ENCODE measurements at regions not wholly inside any gene's neighbourhood (a gene's known extent, or its start where the extent isn't known, plus 50 kb on each side); places are given as distances from the start of the nearest gene placed in this dataset.

DNA sequence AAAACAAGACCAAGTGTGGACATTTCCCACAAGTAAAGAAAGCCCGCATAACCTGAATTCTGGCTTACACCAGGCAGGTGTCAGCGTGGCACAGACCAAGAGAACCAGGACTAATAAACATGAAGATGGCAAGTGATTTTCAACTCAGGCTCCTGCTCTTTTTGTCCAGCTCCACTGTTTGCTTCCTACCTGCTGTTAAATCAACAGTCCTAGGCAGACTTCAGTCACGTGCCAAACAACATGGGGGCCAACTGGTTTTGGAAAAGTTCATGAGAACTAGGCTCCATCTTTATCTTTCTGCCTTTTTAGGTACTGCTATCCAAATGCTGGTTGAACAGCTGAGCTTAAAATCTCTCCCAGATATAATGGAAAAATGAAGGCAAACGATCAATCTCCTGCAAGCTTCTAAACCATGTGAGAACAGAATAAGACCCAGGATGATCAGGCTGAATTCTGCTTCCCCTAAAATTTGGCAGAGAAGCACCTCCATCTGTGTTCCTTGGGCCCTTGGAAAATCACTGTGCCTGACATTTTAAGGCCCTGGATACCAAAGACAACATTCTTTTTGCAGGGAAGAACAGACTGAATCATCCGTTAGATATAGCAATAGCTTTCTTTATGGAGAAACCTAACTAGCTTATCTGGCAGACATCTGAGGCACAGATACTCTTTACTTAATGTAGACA lies 215.6 kb upstream of the USP15 start:
- Histone ChIP-seq H3K9me3 (ENCODE audit: control insufficient read depth, insufficient read depth, low read length) (no peaks in the 10 kb centered on the region), H3K27ac (ENCODE audit: low read depth, low read length) (no peak overlapping the region), H3K4me1 (ENCODE audit: control insufficient read depth, low read length) (no peaks in the 10 kb centered on the region), H4K20me1 (ENCODE audit: control insufficient read depth, insufficient read depth, low read depth, low read length) (no peaks in the 10 kb centered on the region), H3K27me3 (ENCODE audit: control insufficient read depth, low read length) (no peaks in the 10 kb centered on the region), H3K36me3 (ENCODE audit: control insufficient read depth, low read length) (no peaks in the 10 kb centered on the region), H3K4me2 (ENCODE audit: low read length) (no peak overlapping the region), H3F3A (ENCODE audit: control insufficient read depth, insufficient read depth) (no peaks in the 10 kb centered on the region), H3K4me3 (ENCODE audit: low read length) (no peak overlapping the region), H3K9me2 (replicated peaks; ENCODE audit: control insufficient read depth, low read length) (no peaks in the 10 kb centered on the region), H3K79me2 (ENCODE audit: control insufficient read depth, low read length) (no peaks in the 10 kb centered on the region)
- TF ChIP-seq, protein P1, sequence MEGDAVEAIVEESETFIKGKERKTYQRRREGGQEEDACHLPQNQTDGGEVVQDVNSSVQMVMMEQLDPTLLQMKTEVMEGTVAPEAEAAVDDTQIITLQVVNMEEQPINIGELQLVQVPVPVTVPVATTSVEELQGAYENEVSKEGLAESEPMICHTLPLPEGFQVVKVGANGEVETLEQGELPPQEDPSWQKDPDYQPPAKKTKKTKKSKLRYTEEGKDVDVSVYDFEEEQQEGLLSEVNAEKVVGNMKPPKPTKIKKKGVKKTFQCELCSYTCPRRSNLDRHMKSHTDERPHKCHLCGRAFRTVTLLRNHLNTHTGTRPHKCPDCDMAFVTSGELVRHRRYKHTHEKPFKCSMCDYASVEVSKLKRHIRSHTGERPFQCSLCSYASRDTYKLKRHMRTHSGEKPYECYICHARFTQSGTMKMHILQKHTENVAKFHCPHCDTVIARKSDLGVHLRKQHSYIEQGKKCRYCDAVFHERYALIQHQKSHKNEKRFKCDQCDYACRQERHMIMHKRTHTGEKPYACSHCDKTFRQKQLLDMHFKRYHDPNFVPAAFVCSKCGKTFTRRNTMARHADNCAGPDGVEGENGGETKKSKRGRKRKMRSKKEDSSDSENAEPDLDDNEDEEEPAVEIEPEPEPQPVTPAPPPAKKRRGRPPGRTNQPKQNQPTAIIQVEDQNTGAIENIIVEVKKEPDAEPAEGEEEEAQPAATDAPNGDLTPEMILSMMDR (IDR thresholded peaks at IDR 0.05; ENCODE audit: low read depth, low read length, poor library complexity, severe bottlenecking) = no peak
- no peak for TF ChIP-seq EZH2phosphoT487 (IDR thresholded peaks at IDR 0.05; ENCODE audit: borderline replicate concordance, low read length)

DNA sequence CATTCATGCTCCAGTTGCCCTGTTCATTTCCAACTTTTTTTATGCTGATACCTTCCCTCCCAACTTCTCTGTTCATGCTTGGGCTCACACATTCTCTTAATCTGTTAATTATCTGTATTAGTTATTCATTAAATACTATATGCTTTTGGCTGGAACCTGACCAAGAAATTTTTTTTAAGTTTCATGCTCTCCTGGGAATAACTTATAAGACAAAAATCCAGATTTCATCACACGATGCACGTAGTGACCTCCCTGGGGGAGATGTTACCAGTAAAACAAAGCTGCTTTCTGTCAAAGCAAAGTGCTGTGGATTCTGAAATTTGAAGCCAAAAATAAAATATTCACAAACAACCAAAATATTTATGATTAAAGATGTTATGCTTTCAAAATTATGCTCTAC lies 215.0 kb upstream of the USP15 start:
- no peaks in the 10 kb centered on the region for H3K9me2 ChIP-seq (replicated peaks; ENCODE audit: control insufficient read depth, low read length)

DNA sequence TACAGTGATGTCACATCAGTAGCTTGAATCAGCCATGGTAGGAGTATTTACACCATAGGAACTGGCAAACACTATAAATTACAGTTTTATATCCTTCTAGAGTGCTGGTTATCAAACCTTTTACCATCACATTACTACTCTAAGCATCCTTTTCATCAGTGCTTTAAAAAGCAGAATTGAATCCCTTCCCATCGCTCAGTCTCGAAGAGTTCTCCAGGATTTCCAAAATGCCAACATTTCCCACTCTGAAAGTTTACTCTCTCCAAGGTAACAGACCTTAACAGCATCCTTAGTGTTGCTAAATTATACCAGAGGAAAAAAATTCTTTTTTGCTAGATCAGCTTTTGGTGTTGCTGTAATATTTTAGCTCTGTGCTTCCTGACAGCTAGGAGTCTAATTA lies 209.4 kb upstream of the USP15 start:
- H3K9me3 ChIP-seq (ENCODE audit: control insufficient read depth, insufficient read depth, low read length) = no peaks in the 10 kb centered on the region
- no peaks in the 10 kb centered on the region for H3K9me2 ChIP-seq (replicated peaks; ENCODE audit: control insufficient read depth, low read length)
- no peak overlapping the region for H3K4me2 ChIP-seq (ENCODE audit: low read length)
- H3K4me1 ChIP-seq (ENCODE audit: control insufficient read depth, low read length) = no peaks in the 10 kb centered on the region
- H3K79me2 ChIP-seq (ENCODE audit: control insufficient read depth, low read length) = no peaks in the 10 kb centered on the region
- H3K36me3 ChIP-seq (ENCODE audit: control insufficient read depth, low read length) = no peaks in the 10 kb centered on the region
- H3F3A ChIP-seq (ENCODE audit: control insufficient read depth, insufficient read depth) = no peaks in the 10 kb centered on the region
- H3K27ac ChIP-seq (ENCODE audit: low read depth, low read length) = no peak overlapping the region
- H4K20me1 ChIP-seq (ENCODE audit: control insufficient read depth, insufficient read depth, low read depth, low read length) = no peaks in the 10 kb centered on the region
- no peak overlapping the region for H3K4me3 ChIP-seq (ENCODE audit: low read length)
- TF ChIP-seq EZH2phosphoT487 (IDR thresholded peaks at IDR 0.05; ENCODE audit: borderline replicate concordance, low read length) = no peak
- TF ChIP-seq, protein P1 (IDR thresholded peaks at IDR 0.05; ENCODE audit: low read depth, low read length, poor library complexity, severe bottlenecking) = no peak
- H3K27me3 ChIP-seq (ENCODE audit: control insufficient read depth, low read length) = no peaks in the 10 kb centered on the region

More for the DNA sequence above, 215.0 kb upstream of the USP15 start:
- Histone ChIP-seq H3F3A (ENCODE audit: control insufficient read depth, insufficient read depth) (no peaks in the 10 kb centered on the region), H3K79me2 (ENCODE audit: control insufficient read depth, low read length) (no peaks in the 10 kb centered on the region), H3K4me3 (ENCODE audit: low read length) (no peak overlapping the region), H3K27me3 (ENCODE audit: control insufficient read depth, low read length) (no peaks in the 10 kb centered on the region), H3K27ac (ENCODE audit: low read depth, low read length) (no peak overlapping the region), H3K4me2 (ENCODE audit: low read length) (no peak overlapping the region), H3K9me3 (ENCODE audit: control insufficient read depth, insufficient read depth, low read length) (no peaks in the 10 kb centered on the region), H4K20me1 (ENCODE audit: control insufficient read depth, insufficient read depth, low read depth, low read length) (no peaks in the 10 kb centered on the region), H3K36me3 (ENCODE audit: control insufficient read depth, low read length) (no peaks in the 10 kb centered on the region), H3K4me1 (ENCODE audit: control insufficient read depth, low read length) (no peaks in the 10 kb centered on the region)
- TF ChIP-seq, protein P1 (IDR thresholded peaks at IDR 0.05; ENCODE audit: low read depth, low read length, poor library complexity, severe bottlenecking) = no peak
- TF ChIP-seq EZH2phosphoT487 (IDR thresholded peaks at IDR 0.05; ENCODE audit: borderline replicate concordance, low read length) = no peak

Measured in DOHH2 (cell line).